ENCODE measurements at regions not wholly inside any gene's neighbourhood (a gene's known extent, or its start where the extent isn't known, plus 50 kb on each side); places are given as distances from the start of the nearest gene placed in this dataset.

- no peak for TF ChIP-seq POLR2A (IDR thresholded peaks at IDR 0.05; ENCODE audit: insufficient read depth in 1 of 2, low read depth in 2 of 2, low read length in 2 of 2)
- no peak for TF ChIP-seq CREB1 (IDR thresholded peaks at IDR 0.05)
- no peak for TF ChIP-seq CREB1 (CRISPR knock-in tag; IDR thresholded peaks at IDR 0.05)
- TF ChIP-seq, protein P1, sequence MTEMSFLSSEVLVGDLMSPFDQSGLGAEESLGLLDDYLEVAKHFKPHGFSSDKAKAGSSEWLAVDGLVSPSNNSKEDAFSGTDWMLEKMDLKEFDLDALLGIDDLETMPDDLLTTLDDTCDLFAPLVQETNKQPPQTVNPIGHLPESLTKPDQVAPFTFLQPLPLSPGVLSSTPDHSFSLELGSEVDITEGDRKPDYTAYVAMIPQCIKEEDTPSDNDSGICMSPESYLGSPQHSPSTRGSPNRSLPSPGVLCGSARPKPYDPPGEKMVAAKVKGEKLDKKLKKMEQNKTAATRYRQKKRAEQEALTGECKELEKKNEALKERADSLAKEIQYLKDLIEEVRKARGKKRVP (CRISPR knock-in tag; IDR thresholded peaks at IDR 0.05), result no peak
- TF ChIP-seq REST (IDR thresholded peaks at IDR 0.05; ENCODE audit: borderline replicate concordance in 1 of 2, low read depth in 1 of 2, low read length in 2 of 2), result no peak
Observed at GRCh38 chr5:144033486-144033885, 137.0 kb downstream of the YIPF5 start.

Data from HepG2 (cell line).